ENCODE measurements at regions not wholly inside any gene's neighbourhood (a gene's known extent, or its start where the extent isn't known, plus 50 kb on each side); places are given as distances from the start of the nearest gene placed in this dataset.

GRCh38 chr5:106140101-106140500 is 1530.6 kb downstream of the EFNA5 start:
- ChIA-PET CTCF (no interaction called here), POLR2A (no interaction called here)
- no peaks in the 10 kb centered on the region for H3K9me3 ChIP-seq (ENCODE audit: control insufficient read depth, insufficient read depth, low read length)
- H3K27me3 ChIP-seq (ENCODE audit: control insufficient read depth, insufficient read depth, low read length): no peaks in the 10 kb centered on the region
- no peak overlapping the region for H3K4me3 ChIP-seq (ENCODE audit: low read depth, low read length)
- H3K27ac ChIP-seq (ENCODE audit: low read depth, low read length): no peak overlapping the region
- TF ChIP-seq CTCF (IDR thresholded peaks at IDR 0.05; ENCODE audit: low read depth, low read length): no peak
- no peak for DNase-seq (ENCODE audit: low read depth, low spot score)

- TF ChIP-seq CTCF (IDR thresholded peaks at IDR 0.05; ENCODE audit: low read depth, low read length): no peak
- H3K27ac ChIP-seq (ENCODE audit: low read depth, low read length): no peak overlapping the region
- H3K27me3 ChIP-seq (ENCODE audit: control insufficient read depth, insufficient read depth, low read length): no peaks in the 10 kb centered on the region
- no peak for DNase-seq (ENCODE audit: low read depth, low spot score)
- ChIA-PET CTCF (no interaction called here), POLR2A (no interaction called here)
- H3K9me3 ChIP-seq (ENCODE audit: control insufficient read depth, insufficient read depth, low read length): no peaks in the 10 kb centered on the region
- no peak overlapping the region for H3K4me3 ChIP-seq (ENCODE audit: low read depth, low read length)
These were observed 1534.7 kb downstream of the EFNA5 start for GRCh38 chr5:106136061-106136460.

DNA sequence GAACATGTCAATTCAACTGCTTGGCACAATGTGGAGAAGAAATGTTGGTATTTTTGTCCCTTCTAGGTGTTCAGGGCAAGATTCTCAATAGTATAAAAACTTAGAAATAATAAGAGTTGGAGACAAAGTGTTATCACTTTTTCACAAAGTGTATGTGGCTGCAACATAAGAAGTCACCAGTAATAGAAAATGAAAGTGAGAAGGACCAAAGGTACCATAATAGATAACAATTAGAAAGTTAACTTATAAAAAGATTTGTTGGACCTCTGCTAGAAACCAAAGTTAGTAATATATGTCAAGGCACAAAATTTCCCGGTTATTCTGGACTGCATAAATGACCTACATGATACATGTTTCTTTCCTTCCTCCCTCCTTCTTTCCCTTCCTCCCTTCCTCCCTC is 1535.3 kb downstream of the EFNA5 start:
- DNase-seq (ENCODE audit: low read depth, low spot score): no peak

GRCh38 chr5:106134549-106134948 is 1536.2 kb downstream of the EFNA5 start:
- Histone ChIP-seq H3K27ac (ENCODE audit: low read depth, low read length) (no peak overlapping the region), H3K9me3 (ENCODE audit: control insufficient read depth, insufficient read depth, low read length) (no peaks in the 10 kb centered on the region), H3K27me3 (ENCODE audit: control insufficient read depth, insufficient read depth, low read length) (no peaks in the 10 kb centered on the region), H3K4me3 (ENCODE audit: low read depth, low read length) (no peak overlapping the region)
- no peak for TF ChIP-seq CTCF (IDR thresholded peaks at IDR 0.05; ENCODE audit: low read depth, low read length)
- DNase-seq (ENCODE audit: low read depth, low spot score): no peak
- ChIA-PET CTCF (no interaction called here), POLR2A (no interaction called here)

More for the DNA sequence above, 1535.3 kb downstream of the EFNA5 start:
- ChIA-PET POLR2A (no interaction called here), CTCF (no interaction called here)
- H3K9me3 ChIP-seq (ENCODE audit: control insufficient read depth, insufficient read depth, low read length): no peaks in the 10 kb centered on the region
- no peaks in the 10 kb centered on the region for H3K27me3 ChIP-seq (ENCODE audit: control insufficient read depth, insufficient read depth, low read length)
- no peak overlapping the region for H3K4me3 ChIP-seq (ENCODE audit: low read depth, low read length)
- TF ChIP-seq CTCF (IDR thresholded peaks at IDR 0.05; ENCODE audit: low read depth, low read length): no peak
- no peak overlapping the region for H3K27ac ChIP-seq (ENCODE audit: low read depth, low read length)

- CTCF ChIA-PET: interaction anchor here (1.0 kb wide), 1 partner anchor 19 kb away, joined by 3 read pairs; no protein-coding TSS in a partner anchor
- no peaks in the 10 kb centered on the region for H3K9me3 ChIP-seq (ENCODE audit: control insufficient read depth, insufficient read depth, low read length)
- POLR2A ChIA-PET: no interaction called here
- TF ChIP-seq CTCF (IDR thresholded peaks at IDR 0.05; ENCODE audit: low read depth, low read length): no peak
- DNase-seq (ENCODE audit: low read depth, low spot score): no peak
- no peak overlapping the region for H3K4me3 ChIP-seq (ENCODE audit: low read depth, low read length)
- no peaks in the 10 kb centered on the region for H3K27me3 ChIP-seq (ENCODE audit: control insufficient read depth, insufficient read depth, low read length)
- H3K27ac ChIP-seq (ENCODE audit: low read depth, low read length): no peak overlapping the region
These were observed 1542.8 kb downstream of the EFNA5 start for GRCh38 chr5:106127985-106128384.
